Astrocyte (in vitro differentiated cells and primary cell): ENCODE measurements at regions not wholly inside any gene's neighbourhood (a gene's known extent, or its start where the extent isn't known, plus 50 kb on each side); places are given as distances from the start of the nearest gene placed in this dataset.

ENCODE experiments used
- DNase-seq: peaks from one replicate; pipeline ENCODE4 v3.0.0-alpha.2; 2010; ENCODE audit warnings: low read depth
- FAIRE-seq: peaks from 2 replicates; lab custom pipeline; 2011; peaks lifted over from hg19 to GRCh38; lab: Jason Lieb, UNC
- H2AFZ ChIP-seq: 2 replicates; pipeline ENCODE4 v1.6.0; 2012; ENCODE audit warnings: low read depth, low read length, inconsistent platforms
- H3K27ac ChIP-seq: 2 replicates; pipeline ENCODE4 v1.5.1; 2011; ENCODE audit warnings: low read depth, low read length, inconsistent platforms
- H3K27me3 ChIP-seq: 2 replicates; pipeline ENCODE4 v1.6.0; 2011; ENCODE audit warnings: low read length, inconsistent platforms; ENCODE audit not compliant: insufficient read depth
- H3K36me3 ChIP-seq: 2 replicates; pipeline ENCODE4 v1.5.1; 2011; ENCODE audit warnings: low read length, inconsistent platforms; ENCODE audit not compliant: insufficient read depth
- H3K4me1 ChIP-seq: 2 replicates; pipeline ENCODE4 v1.5.1; 2011; ENCODE audit warnings: low read length, inconsistent platforms; ENCODE audit not compliant: insufficient read depth
- H3K4me2 ChIP-seq: 2 replicates; pipeline ENCODE4 v1.6.0; 2012; ENCODE audit warnings: low read length, inconsistent platforms
- H3K4me3 ChIP-seq: 2 replicates; pipeline ENCODE4 v1.5.1; 2011; ENCODE audit warnings: low read depth, mild to moderate bottlenecking, low read length, inconsistent platforms; ENCODE audit not compliant: insufficient read depth
- H3K79me2 ChIP-seq: 2 replicates; pipeline ENCODE4 v1.6.0; 2012; ENCODE audit warnings: mild to moderate bottlenecking, low read length, inconsistent platforms; ENCODE audit not compliant: insufficient read depth
- H3K9ac ChIP-seq: 2 replicates; pipeline ENCODE4 v1.6.0; 2012; ENCODE audit warnings: mild to moderate bottlenecking, low read length, inconsistent platforms
- H3K9me3 ChIP-seq: 2 replicates; pipeline ENCODE4 v1.5.1; 2012; ENCODE audit warnings: low read depth, mild to moderate bottlenecking, low read length, inconsistent platforms; ENCODE audit not compliant: insufficient read depth
- H4K20me1 ChIP-seq: 2 replicates; pipeline ENCODE4 v1.6.0; 2012; ENCODE audit warnings: low read length, inconsistent platforms; ENCODE audit not compliant: insufficient read depth
- H3K27ac Mint-ChIP-seq: one replicate; pipeline ENCODE4 v1.8.0; 2021; ENCODE audit warnings: mild to moderate bottlenecking, mixed read lengths; ENCODE audit not compliant: unreplicated experiment
- H3K27me3 Mint-ChIP-seq: one replicate; pipeline ENCODE4 v1.8.0; 2021; ENCODE audit warnings: low read depth, mixed read lengths; ENCODE audit not compliant: unreplicated experiment
- H3K36me3 Mint-ChIP-seq: one replicate; pipeline ENCODE4 v1.8.0; 2021; ENCODE audit warnings: low read depth, mixed read lengths; ENCODE audit not compliant: unreplicated experiment
- H3K4me1 Mint-ChIP-seq: one replicate; pipeline ENCODE4 v1.8.0; 2021; ENCODE audit warnings: low read depth, mixed read lengths; ENCODE audit not compliant: unreplicated experiment
- H3K4me3 Mint-ChIP-seq: one replicate; pipeline ENCODE4 v1.8.0; 2021; ENCODE audit warnings: mild to moderate bottlenecking, moderate library complexity, mixed read lengths; ENCODE audit not compliant: unreplicated experiment
- H3K9me3 Mint-ChIP-seq: one replicate; pipeline ENCODE4 v1.8.0; 2021; ENCODE audit warnings: mild to moderate bottlenecking, mixed read lengths; ENCODE audit not compliant: unreplicated experiment
- EZH2 ChIP-seq: IDR thresholded peaks from 2 replicates; pipeline ENCODE4 v1.6.1; 2012; ENCODE audit warnings: mild to moderate bottlenecking, low read length, inconsistent platforms; ENCODE audit not compliant: insufficient read depth
- TF ChIP-seq, protein P1 (sequence below): IDR thresholded peaks from 2 replicates; pipeline ENCODE4 v1.5.1; 2011; ENCODE audit warnings: low read depth, mild to moderate bottlenecking, inconsistent platforms, low read length, moderate library complexity; ENCODE audit not compliant: insufficient read depth

DNA sequence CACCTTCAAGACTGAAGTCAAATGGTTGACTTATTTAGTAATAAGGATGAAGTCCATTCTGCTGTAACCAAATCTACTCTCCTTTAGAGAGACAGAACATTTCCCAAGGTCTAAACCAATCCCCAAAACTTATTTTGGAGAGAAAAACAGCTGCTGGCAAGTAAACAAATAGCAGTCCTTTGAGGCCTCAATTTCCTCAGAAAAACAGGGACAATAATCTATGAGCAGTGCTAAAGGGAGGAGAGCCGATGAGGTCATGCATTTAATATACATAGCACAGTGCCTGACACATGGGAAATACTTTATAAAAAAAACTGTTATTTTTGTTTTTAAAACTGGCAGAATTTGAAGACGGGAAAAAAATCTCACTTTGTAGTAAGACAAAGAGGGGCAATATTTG, 526.0 kb downstream of the EPM2A start:
- no peak for DNase-seq
- no peaks in the 10 kb centered on the region for H3K79me2 ChIP-seq
- Mint-ChIP-seq H3K9me3 (no peaks in the 10 kb centered on the region), H3K4me3 (no peak overlapping the region), H3K27me3 (no peaks in the 10 kb centered on the region), H3K36me3 (no peaks in the 10 kb centered on the region), H3K27ac (no peak overlapping the region), H3K4me1 (peaks cover 6% of the 10 kb centered on the region)
- no peaks in the 10 kb centered on the region for H4K20me1 ChIP-seq
- no peaks in the 10 kb centered on the region for H3K27me3 ChIP-seq
- no peak overlapping the region for H3K4me2 ChIP-seq
- H3K9ac ChIP-seq, result no peak overlapping the region
- FAIRE-seq, result no peak
- TF ChIP-seq, protein P1, sequence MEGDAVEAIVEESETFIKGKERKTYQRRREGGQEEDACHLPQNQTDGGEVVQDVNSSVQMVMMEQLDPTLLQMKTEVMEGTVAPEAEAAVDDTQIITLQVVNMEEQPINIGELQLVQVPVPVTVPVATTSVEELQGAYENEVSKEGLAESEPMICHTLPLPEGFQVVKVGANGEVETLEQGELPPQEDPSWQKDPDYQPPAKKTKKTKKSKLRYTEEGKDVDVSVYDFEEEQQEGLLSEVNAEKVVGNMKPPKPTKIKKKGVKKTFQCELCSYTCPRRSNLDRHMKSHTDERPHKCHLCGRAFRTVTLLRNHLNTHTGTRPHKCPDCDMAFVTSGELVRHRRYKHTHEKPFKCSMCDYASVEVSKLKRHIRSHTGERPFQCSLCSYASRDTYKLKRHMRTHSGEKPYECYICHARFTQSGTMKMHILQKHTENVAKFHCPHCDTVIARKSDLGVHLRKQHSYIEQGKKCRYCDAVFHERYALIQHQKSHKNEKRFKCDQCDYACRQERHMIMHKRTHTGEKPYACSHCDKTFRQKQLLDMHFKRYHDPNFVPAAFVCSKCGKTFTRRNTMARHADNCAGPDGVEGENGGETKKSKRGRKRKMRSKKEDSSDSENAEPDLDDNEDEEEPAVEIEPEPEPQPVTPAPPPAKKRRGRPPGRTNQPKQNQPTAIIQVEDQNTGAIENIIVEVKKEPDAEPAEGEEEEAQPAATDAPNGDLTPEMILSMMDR, result no peak
- no peak for TF ChIP-seq EZH2
- H3K27ac ChIP-seq, result no peak overlapping the region
- no peak overlapping the region for H3K4me3 ChIP-seq
- H3K36me3 ChIP-seq, result no peaks in the 10 kb centered on the region
- H3K9me3 ChIP-seq, result no peaks in the 10 kb centered on the region
- H3K4me1 ChIP-seq, result peaks cover 10% of the 10 kb centered on the region
- H2AFZ ChIP-seq, result no peak overlapping the region

DNA sequence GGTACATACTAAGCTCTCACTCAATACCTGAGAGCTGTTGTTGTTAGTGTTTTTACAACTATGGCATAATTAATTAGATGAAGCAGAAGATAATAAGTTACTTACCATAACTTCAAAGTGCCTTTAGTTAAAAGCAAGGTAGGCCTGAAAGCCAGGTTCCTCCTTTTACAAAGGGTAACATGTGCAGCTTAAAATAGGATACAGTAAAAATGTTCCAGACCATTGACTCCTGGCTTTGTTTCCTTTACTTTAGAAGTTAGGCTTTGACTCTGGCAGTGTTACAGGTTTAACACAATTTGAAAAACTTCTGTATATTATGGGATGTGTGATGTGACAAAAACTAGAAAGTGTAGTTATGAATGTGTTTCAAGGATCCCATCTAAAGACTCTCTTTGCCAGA, 522.5 kb downstream of the EPM2A start:
- no peaks in the 10 kb centered on the region for H4K20me1 ChIP-seq
- FAIRE-seq (no peak), DNase-seq (no peak)
- no peak overlapping the region for H3K27ac ChIP-seq
- no peak overlapping the region for H2AFZ ChIP-seq
- Mint-ChIP-seq H3K36me3 (no peaks in the 10 kb centered on the region), H3K27me3 (no peaks in the 10 kb centered on the region), H3K27ac (no peak overlapping the region), H3K4me1 (no peaks in the 10 kb centered on the region), H3K9me3 (no peaks in the 10 kb centered on the region), H3K4me3 (no peak overlapping the region)
- no peak overlapping the region for H3K9ac ChIP-seq
- no peaks in the 10 kb centered on the region for H3K27me3 ChIP-seq
- no peak overlapping the region for H3K4me3 ChIP-seq
- H3K4me2 ChIP-seq, result no peak overlapping the region
- H3K36me3 ChIP-seq, result no peaks in the 10 kb centered on the region
- TF ChIP-seq, protein P1, result no peak
- no peak for TF ChIP-seq EZH2
- no peaks in the 10 kb centered on the region for H3K79me2 ChIP-seq
- no peaks in the 10 kb centered on the region for H3K4me1 ChIP-seq
- no peaks in the 10 kb centered on the region for H3K9me3 ChIP-seq

DNA sequence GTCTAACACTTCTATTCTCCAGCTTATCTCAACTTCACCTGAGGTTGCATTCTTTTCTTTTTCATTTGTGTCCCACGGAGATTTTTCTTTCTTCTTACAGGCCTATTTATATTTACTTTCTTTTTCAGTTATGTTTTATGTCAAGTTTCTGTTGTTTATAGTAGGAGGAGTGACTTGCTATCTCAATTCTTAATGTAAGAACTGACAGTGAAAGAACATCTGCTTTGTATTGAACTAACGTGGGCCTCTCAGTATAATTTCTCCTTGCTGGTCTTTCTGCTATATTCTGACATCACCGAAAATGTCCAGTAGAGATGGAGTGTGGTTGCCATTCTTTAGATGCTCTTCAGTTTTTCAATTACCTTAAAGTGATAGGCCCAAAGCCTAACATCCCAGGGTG, 521.7 kb downstream of the EPM2A start:
- no peaks in the 10 kb centered on the region for H3K9me3 Mint-ChIP-seq
- no peak overlapping the region for H3K27ac ChIP-seq

More for the DNA sequence above, 521.7 kb downstream of the EPM2A start:
- Mint-ChIP-seq H3K27me3 (no peaks in the 10 kb centered on the region), H3K4me3 (no peak overlapping the region), H3K36me3 (no peaks in the 10 kb centered on the region), H3K4me1 (no peaks in the 10 kb centered on the region), H3K27ac (no peak overlapping the region)
- FAIRE-seq (no peak), DNase-seq (no peak)
- no peak overlapping the region for H2AFZ ChIP-seq
- H4K20me1 ChIP-seq, result no peaks in the 10 kb centered on the region
- TF ChIP-seq, protein P1, result no peak
- no peak for TF ChIP-seq EZH2
- H3K4me3 ChIP-seq, result no peak overlapping the region
- no peaks in the 10 kb centered on the region for H3K4me1 ChIP-seq
- H3K27me3 ChIP-seq, result no peaks in the 10 kb centered on the region
- H3K4me2 ChIP-seq, result no peak overlapping the region
- H3K9ac ChIP-seq, result no peak overlapping the region
- no peaks in the 10 kb centered on the region for H3K9me3 ChIP-seq
- no peaks in the 10 kb centered on the region for H3K79me2 ChIP-seq
- no peaks in the 10 kb centered on the region for H3K36me3 ChIP-seq
